ENCODE measurements at regions not wholly inside any gene's neighbourhood (a gene's known extent, or its start where the extent isn't known, plus 50 kb on each side); places are given as distances from the start of the nearest gene placed in this dataset.

DNA sequence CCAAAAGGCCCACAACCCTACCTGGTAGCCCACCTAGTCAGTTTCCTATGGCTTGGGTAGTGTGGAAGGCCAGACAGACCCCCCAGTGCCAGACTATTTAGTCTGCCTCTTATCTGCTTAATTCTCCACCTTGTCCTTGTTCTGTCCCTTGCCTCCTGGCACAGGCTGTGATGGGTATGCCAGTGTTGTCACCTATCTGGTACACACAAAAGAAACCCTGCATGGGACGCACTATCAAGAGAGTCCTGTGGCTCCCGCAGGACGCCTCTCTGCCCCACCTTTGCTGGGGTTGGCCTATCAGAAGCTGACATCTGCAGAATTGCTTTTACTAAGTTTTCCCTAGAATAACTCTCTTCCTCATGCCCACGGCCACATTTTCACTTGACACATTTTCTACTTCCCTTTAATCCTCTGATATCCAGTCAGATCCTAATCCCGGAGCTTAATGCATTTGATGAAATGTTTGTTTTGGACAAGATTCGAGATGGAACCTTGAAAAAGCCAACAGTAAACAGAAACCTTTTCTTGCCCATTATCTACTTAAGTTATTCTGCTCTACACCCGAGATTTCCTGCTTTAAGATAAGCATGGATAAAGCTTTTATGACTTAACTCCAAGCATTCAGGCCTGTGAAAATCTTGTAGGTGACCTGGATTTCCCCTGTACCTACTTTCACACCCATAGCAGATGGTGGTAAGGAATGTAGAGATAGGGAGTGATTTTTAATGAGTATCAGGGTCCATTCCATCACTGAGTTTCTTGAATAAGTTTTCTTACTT is 468.5 kb downstream of the ZNF608 start:
- DNase-seq (ENCODE audit: low spot score in 2 of 2) = no peak
- H3K4me3 ChIP-seq (ENCODE audit: low read depth, poor library complexity, severe bottlenecking) = no peak overlapping the region
- 83% methylated on average over 7 of the region's 7 CpGs for WGBS, 2 donors
- no peak for TF ChIP-seq POLR2A (IDR thresholded peaks at IDR 0.05)
- TF ChIP-seq, protein P1, sequence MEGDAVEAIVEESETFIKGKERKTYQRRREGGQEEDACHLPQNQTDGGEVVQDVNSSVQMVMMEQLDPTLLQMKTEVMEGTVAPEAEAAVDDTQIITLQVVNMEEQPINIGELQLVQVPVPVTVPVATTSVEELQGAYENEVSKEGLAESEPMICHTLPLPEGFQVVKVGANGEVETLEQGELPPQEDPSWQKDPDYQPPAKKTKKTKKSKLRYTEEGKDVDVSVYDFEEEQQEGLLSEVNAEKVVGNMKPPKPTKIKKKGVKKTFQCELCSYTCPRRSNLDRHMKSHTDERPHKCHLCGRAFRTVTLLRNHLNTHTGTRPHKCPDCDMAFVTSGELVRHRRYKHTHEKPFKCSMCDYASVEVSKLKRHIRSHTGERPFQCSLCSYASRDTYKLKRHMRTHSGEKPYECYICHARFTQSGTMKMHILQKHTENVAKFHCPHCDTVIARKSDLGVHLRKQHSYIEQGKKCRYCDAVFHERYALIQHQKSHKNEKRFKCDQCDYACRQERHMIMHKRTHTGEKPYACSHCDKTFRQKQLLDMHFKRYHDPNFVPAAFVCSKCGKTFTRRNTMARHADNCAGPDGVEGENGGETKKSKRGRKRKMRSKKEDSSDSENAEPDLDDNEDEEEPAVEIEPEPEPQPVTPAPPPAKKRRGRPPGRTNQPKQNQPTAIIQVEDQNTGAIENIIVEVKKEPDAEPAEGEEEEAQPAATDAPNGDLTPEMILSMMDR (IDR thresholded peaks at IDR 0.05) = no peak
- intact Hi-C loops (cut with DNase I; ENCODE audit: low total_unique reads) = no loop called here

- intact Hi-C loops (cut with DNase I; ENCODE audit: low total_unique reads) = no loop called here
- DNase-seq (ENCODE audit: low spot score in 2 of 2) = no peak
- TF ChIP-seq, protein P1 (IDR thresholded peaks at IDR 0.05) = no peak
- no peak for TF ChIP-seq POLR2A (IDR thresholded peaks at IDR 0.05)
- H3K4me3 ChIP-seq (ENCODE audit: low read depth, poor library complexity, severe bottlenecking) = no peak overlapping the region
- WGBS, 2 donors = 96 to 100% methylated on average over 3 of the region's 3 CpGs
Measured at GRCh38 chr5:124276166-124276565, 470.3 kb downstream of the ZNF608 start.

DNA sequence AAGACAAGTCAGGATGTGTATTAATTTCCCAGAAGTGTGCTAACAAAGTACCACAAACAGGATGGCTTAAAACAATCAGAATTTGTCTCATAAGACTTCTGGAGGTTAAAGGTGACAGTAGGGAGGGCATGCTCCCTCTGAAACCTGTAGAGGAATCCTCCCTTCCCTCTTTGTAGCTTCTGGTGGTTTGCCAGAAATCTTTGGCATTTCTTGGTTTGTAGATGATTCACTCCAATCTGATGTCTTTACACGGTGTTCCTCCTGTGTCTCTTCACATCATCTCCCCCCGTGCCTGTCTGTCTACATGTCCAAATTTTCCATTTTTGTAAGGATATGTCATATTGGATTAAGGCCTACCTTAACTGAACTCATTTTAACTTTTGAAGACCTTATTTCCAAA is 471.5 kb downstream of the ZNF608 start:
- H3K4me3 ChIP-seq (ENCODE audit: low read depth, poor library complexity, severe bottlenecking) = no peak overlapping the region
- no peak for DNase-seq (ENCODE audit: low spot score in 2 of 2)
- intact Hi-C loops (cut with DNase I; ENCODE audit: low total_unique reads) = no loop called here
- WGBS, 2 donors = 27 to 41% methylated on average over 2 of the region's 2 CpGs
- TF ChIP-seq, protein P1 (IDR thresholded peaks at IDR 0.05) = no peak
- no peak for TF ChIP-seq POLR2A (IDR thresholded peaks at IDR 0.05)

- 86 to 89% methylated on average over 2 of the region's 2 CpGs for WGBS, 2 donors
- no peak for TF ChIP-seq POLR2A (IDR thresholded peaks at IDR 0.05)
- TF ChIP-seq, protein P1 (IDR thresholded peaks at IDR 0.05) = no peak
- no peak for DNase-seq (ENCODE audit: low spot score in 2 of 2)
- intact Hi-C loops (cut with DNase I; ENCODE audit: low total_unique reads) = no loop called here
- H3K4me3 ChIP-seq (ENCODE audit: low read depth, poor library complexity, severe bottlenecking) = no peak overlapping the region
Measured at GRCh38 chr5:124264499-124264898, 481.9 kb downstream of the ZNF608 start.

DNA sequence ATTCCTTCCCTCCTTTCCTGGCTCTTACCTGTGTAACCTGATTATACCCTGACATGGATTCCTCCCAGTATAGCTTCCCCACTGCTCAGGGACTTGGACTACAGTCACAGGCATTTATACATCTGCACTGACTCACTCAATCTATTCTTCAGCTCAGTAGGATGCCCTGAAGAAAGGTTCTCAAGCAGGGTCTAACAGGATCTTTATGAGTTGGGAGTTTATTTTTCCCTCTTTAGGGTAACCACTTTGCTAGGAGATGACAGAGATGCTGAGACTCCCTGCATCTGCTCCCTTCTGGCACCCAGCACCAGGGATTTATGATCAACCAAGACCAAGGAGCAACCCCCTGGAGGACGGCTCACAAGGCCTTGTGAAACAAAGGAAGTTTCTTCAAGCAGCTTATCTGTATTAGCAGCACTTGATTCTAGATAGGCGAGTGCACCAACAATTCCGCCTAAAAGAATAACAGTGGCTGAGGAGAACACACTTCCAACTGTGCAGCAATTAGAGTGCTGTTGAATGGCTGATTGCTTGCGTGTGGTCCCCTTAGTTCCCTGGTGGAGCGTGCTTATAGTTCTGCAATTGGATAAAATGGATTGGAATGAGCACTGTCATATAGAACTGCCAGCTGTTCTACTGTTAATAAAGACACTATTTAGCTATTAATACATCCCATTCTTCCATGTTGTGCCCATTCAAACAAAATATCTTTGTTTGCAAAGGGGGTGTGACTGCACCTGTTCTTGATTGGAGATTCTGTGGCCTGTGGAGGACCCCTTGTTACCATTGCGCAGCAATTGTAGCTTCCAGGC is 482.6 kb downstream of the ZNF608 start:
- intact Hi-C loops (cut with DNase I; ENCODE audit: low total_unique reads) = no loop called here
- WGBS, 2 donors = 85 to 86% methylated on average over 6 of the region's 6 CpGs
- no peak for DNase-seq (ENCODE audit: low spot score in 2 of 2)
- TF ChIP-seq, protein P1 (IDR thresholded peaks at IDR 0.05) = no peak
- no peak for TF ChIP-seq POLR2A (IDR thresholded peaks at IDR 0.05)
- H3K4me3 ChIP-seq (ENCODE audit: low read depth, poor library complexity, severe bottlenecking) = no peak overlapping the region

All from lower leg skin (tissue), 4 donors.